HG02840 (cell line): ENCODE measurements at regions not wholly inside any gene's neighbourhood (a gene's known extent, or its start where the extent isn't known, plus 50 kb on each side); places are given as distances from the start of the nearest gene placed in this dataset.
"Not testable (repeated sequence)": the region's sequence is repeated elsewhere in the genome, so short reads cannot be mapped to it uniquely, and the experiment has no call there.

ENCODE experiments used
- ATAC-seq: cut with Tn5 transposase; IDR thresholded peaks from one replicate; pipeline ENCODE4 v1.9.1; 2021; ENCODE audit warnings: mild to moderate bottlenecking, moderate library complexity, moderate number of reproducible peaks; ENCODE audit not compliant: unreplicated experiment, low FRiP score

- ATAC-seq, result no peak
Observed at GRCh38 chr1:217921126-217921904, 290.2 kb downstream of the SPATA17 start.

GRCh38 chr1:217924924-217925323 is 293.8 kb downstream of the SPATA17 start:
- no peak for ATAC-seq

DNA sequence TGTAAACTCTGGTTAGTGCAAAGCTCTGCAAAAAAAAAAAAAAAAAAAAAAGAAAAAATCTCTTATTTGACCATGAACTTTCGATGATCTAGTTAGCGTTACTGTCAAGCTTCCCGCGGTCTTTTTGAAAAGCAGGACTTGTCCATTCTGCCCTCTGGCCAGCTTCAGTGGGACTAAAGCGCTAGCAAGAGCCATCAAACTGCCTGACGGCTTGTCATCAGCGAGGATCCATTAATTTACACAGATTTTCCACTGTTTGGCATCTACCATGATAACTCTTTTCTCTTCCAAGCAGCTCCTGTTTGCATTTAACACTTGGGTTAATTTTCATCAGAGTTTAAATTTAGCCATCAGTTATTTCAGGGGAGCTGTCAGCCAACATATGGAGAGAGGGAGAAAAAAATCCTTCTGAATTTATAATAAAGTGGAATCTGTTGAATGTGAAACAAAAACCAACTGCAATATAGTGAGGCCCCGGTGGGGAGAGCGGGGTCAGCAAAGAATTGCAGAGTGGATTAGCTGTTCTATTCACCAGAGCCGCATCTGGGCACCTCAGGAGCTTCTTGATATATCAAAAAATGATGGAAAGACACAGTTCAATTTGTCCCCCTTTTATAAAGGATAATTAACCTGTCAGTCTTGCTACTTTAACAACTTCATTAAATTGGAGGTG is 298.2 kb downstream of the SPATA17 start:
- no peak for ATAC-seq

DNA sequence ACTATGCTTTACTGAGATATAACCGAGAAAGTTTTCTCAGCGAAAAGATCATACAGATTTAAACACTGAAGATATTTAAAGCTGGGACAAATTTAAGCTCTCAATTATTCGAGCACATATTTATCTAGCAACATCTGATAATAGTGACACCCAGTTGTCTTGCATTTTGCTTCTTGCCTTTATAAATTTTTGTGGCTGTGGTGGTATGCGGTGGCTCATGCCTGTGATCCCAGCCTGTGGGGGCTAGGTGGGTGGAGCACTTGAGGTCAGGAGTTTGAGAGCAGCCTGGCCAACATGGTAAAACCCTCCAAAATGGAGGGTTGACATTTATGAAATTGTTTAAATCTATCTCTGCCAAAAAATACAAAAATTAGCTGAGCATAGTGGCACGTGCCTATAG is 312.2 kb downstream of the SPATA17 start:
- ATAC-seq, result no peak

GRCh38 chr1:217944550-217944949 is 313.4 kb downstream of the SPATA17 start:
- no peak for ATAC-seq

DNA sequence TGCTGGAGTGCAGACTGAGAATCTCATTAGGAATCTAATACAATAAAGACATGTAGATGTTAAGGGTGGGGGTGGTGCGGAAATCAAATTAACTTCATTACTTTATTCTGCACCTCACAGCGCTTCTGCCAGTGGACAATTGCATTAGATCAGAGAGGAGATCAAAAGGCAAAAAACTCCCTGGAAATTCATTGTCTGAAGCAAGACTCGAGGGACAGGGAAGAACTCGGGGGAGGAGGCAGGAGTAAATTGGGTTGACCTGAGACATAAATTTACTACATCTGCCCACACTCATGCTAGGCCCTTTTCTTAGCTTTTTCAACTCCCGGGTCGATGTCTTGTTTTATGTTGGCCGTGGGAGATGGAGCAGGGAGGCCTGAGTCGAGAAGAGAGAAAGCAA is 315.4 kb downstream of the SPATA17 start:
- no peak for ATAC-seq

GRCh38 chr1:217948741-217949140 is 317.6 kb downstream of the SPATA17 start:
- no peak for ATAC-seq

DNA sequence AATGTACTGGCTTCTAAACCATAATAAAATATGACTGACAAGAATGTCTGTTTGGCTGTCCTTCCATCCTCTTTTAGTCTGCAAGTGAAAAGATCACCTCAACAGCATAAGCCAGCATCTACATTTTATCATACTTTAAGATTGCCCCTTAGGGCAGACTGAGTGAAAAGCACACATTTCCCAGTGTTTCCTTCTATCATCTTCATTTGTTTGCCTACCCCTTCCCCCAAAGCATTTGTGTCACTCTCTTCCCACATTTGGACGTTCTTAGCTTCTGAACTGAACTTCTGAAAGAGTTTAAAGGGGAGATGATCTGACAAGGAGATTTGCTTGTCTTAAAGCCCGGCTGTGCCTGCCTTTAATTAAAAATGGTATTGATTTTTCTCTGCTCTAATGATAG is 322.2 kb downstream of the SPATA17 start:
- ATAC-seq, result no peak

GRCh38 chr1:217953922-217954321 is 322.8 kb downstream of the SPATA17 start:
- ATAC-seq, result no peak

- ATAC-seq, result no peak
Observed at GRCh38 chr1:217955723-217956122, 324.6 kb downstream of the SPATA17 start.

GRCh38 chr1:217965156-217965786 is 319.8 kb upstream of the RRP15 start:
- ATAC-seq, result no peak

DNA sequence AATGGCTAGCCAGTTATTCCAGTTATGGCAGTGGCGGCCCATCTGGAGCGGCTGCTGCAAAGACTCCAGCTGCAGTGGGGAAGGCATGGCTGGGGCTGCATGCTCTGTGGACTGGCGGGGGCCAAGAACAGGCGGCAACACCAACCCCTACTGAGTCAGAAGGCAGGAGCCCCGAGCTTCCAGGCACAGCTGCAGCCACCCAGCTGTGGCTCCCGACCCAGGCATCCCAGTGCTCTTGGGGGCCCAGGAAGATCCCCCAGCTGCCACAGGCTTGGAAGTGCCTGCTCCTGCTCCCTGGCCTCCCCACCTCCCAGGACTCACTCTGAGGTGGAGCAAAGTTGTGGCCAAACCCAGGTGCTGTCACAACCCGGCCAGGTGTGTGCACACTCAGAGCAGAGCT is 317.0 kb upstream of the RRP15 start:
- no peak for ATAC-seq

- ATAC-seq, result no peak
Observed at GRCh38 chr1:217969428-217969827, 315.7 kb upstream of the RRP15 start.

DNA sequence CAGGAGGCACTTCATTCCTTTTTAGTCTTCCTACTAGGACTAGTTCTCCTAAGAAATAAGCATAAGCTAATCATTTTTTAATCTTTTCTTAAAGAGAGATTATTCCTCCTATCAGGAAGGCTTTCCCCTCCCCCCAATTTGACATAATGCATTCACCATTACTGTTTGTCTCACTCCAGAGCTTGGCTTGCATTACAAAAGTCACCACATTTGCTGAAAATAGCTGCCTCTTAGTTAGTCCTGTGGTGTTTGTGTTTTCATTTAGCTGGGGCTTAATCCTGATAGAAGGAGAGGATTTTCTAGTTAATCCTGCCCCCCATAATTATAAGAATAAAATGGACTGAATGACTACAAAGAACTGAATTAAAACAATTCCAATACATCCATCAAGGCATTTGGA is 307.1 kb upstream of the RRP15 start:
- ATAC-seq, result no peak

GRCh38 chr1:217981430-217981829 is 303.7 kb upstream of the RRP15 start:
- ATAC-seq, result no peak

DNA sequence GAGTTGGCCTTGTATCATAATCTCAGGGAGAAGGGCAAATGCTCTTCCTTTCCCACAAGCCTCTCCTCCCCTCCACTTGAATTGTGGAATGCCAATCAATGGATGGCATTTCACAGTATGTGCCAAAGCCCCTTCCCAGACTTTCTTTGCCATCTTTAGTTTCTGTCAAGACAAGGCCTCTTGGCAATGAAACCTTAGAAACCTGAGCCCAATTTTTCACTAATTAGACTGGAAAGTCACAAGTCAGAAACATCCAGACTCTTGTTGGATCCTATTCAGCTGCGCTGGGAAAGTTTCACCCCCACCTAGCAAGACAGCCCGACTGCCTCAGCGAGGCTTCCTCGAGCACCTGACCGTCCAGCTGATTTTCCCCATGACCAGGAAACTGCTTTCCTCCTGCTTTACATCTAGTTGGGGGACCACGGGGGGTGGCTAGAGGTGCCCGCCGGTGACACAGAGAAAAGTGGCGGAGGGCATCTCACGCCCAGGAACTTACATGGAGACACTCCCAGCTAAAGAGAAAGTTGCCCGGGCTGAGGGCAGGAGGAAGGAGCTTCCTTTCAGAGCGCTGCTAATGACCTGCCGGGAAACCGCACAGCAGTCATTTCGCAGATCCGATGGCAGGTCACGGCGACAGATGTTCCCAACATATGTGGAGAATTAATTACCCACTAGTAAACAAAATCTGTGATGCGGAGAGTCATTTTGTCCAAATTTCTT is 302.6 kb upstream of the RRP15 start:
- ATAC-seq, result no peak

DNA sequence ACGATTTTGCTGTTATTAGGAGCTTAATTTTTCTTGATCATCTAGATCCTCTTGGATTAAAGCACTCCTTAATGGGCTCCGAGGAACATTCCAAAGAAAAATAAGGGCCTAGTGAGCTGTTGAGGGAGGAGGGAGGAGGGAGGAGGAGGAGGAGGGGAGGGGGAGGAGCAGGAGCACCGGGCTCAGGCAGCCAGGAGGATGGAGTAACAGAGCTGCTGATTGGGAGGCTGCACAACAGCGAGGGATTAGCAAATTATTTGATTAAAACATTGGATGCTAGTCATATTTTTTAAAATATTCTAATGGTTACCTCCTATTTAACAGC is 302.1 kb upstream of the RRP15 start:
- no peak for ATAC-seq

- ATAC-seq, result no peak
Observed at GRCh38 chr1:217985641-217986040, 299.5 kb upstream of the RRP15 start.

- ATAC-seq, result no peak
Observed at GRCh38 chr1:217989510-217989909, 295.6 kb upstream of the RRP15 start.

DNA sequence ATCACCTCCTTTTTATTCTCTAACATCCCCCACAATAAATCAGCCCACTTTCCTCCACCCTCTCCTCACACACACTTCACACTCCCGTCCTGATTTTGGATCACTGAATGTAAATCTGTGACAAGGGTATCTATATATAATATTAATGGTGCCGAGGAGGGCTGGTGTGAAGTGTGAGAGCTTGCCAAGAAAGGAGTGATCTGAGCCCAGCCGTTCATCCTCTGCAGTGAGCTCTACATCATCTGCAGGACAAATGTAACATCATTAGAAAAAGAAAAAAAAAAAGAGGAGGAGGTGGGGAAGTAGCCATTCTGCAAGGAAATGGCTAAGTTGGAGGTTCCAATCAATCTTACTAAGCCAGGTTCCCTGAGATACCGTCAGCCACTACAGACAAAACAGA is 291.7 kb upstream of the RRP15 start:
- ATAC-seq, result no peak

DNA sequence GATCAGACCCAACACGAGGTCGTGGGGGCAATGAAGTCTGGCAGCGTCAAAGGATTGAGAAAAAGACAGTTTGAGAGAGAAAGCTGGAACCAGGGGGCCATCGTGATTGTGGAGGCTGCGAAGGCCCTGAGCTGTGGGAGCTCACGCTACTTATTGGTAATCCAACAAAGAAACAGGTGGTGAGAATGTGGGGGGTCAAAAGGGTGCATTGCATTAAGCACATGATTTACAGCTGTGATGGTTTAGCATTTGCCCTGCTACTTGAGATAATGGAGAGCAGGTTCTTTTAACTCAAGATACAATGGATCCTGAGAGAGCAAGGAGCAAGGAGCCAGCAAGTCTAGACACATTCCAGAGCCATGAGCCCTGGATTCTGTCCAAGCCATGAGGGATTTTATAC is 276.8 kb upstream of the RRP15 start:
- not testable (repeated sequence) for ATAC-seq
